ENCODE measurements at regions not wholly inside any gene's neighbourhood (a gene's known extent, or its start where the extent isn't known, plus 50 kb on each side); places are given as distances from the start of the nearest gene placed in this dataset.

GRCh38 chr3:64445944-64446300 lies 220.7 kb upstream of the PRICKLE2 start:
- 93% methylated on average over 3 of the region's 5 CpGs for WGBS (ENCODE audit: insufficient coverage)
- CTCF ChIA-PET: interaction anchor here (0.6 to 1.2 kb wide), 2 partner anchors 18 to 38 kb away, joined by 3 to 5 read pairs; no protein-coding TSS in a partner anchor

GRCh38 chr3:64445109-64445943 lies 220.1 kb upstream of the PRICKLE2 start:
- Histone ChIP-seq H3K4me3 (ENCODE audit: control insufficient read depth in 1 of 7, extremely low read depth in 1 of 7, insufficient read depth in 4 of 7, low read depth in 2 of 7, low read length in 6 of 7) (peak overlapping the region in 4 of 7 experiments; percentile 28 to 49 (median 38)), H3K36me3 (ENCODE audit: control insufficient read depth in 4 of 4, insufficient read depth in 4 of 4, low read length in 3 of 4) (no peaks in the 10 kb centered on the region), H3K27me3 (replicated peaks in 2 of 5; ENCODE audit: control insufficient read depth in 4 of 5, insufficient read depth in 5 of 5, low read length in 4 of 5) (peaks cover 23 to 93% (median 45%) of the 10 kb centered on the region in 5 experiments), H3K9me3 (ENCODE audit: control extremely low read depth in 1 of 5, control insufficient read depth in 4 of 5, insufficient read depth in 2 of 5, low read depth in 1 of 5, low read length in 4 of 5) (no peaks in the 10 kb centered on the region), H3K4me1 (ENCODE audit: control extremely low read depth in 1 of 4, control insufficient read depth in 4 of 4, insufficient read depth in 4 of 4, low read length in 3 of 4) (peaks cover 0 to 7% (median 3%) of the 10 kb centered on the region in 4 experiments), H3K27ac (ENCODE audit: insufficient read depth in 1 of 2, low read depth in 1 of 2, low read length in 2 of 2, poor library complexity in 1 of 2, severe bottlenecking in 2 of 2) (no peak overlapping the region)
- CTCF ChIA-PET: interaction anchor here (0.6 to 1.2 kb wide), 2 partner anchors 19 to 38 kb away, joined by 3 to 5 read pairs; no protein-coding TSS in a partner anchor
- POLR2A ChIA-PET: no interaction called here
- no peak for DNase-seq
- 2% methylated on average over 69 of the region's 79 CpGs for WGBS (ENCODE audit: insufficient coverage)

More at GRCh38 chr3:64445944-64446300, 220.7 kb upstream of the PRICKLE2 start:
- DNase-seq: no peak
- H3K36me3 ChIP-seq (ENCODE audit: control insufficient read depth in 4 of 4, insufficient read depth in 4 of 4, low read length in 3 of 4): no peaks in the 10 kb centered on the region
- H3K27ac ChIP-seq (ENCODE audit: insufficient read depth in 1 of 2, low read depth in 1 of 2, low read length in 2 of 2, poor library complexity in 1 of 2, severe bottlenecking in 2 of 2): no peak overlapping the region
- POLR2A ChIA-PET: no interaction called here
- H3K9me3 ChIP-seq (ENCODE audit: control extremely low read depth in 1 of 5, control insufficient read depth in 4 of 5, insufficient read depth in 2 of 5, low read depth in 1 of 5, low read length in 4 of 5): no peaks in the 10 kb centered on the region
- H3K4me3 ChIP-seq (ENCODE audit: control insufficient read depth in 1 of 7, extremely low read depth in 1 of 7, insufficient read depth in 4 of 7, low read depth in 2 of 7, low read length in 6 of 7): no peak overlapping the region
- peaks cover 25 to 93% (median 42%) of the 10 kb centered on the region in 5 experiments for H3K27me3 ChIP-seq (replicated peaks in 2 of 5; ENCODE audit: control insufficient read depth in 4 of 5, insufficient read depth in 5 of 5, low read length in 4 of 5)
- peaks cover 0 to 7% (median 3%) of the 10 kb centered on the region in 4 experiments for H3K4me1 ChIP-seq (ENCODE audit: control extremely low read depth in 1 of 4, control insufficient read depth in 4 of 4, insufficient read depth in 4 of 4, low read length in 3 of 4)

- CTCF ChIA-PET: interaction anchor here (1.0 to 1.1 kb wide), 2 partner anchors 19 to 21 kb away, joined by 3 read pairs; no protein-coding TSS in a partner anchor
- Histone ChIP-seq H3K27me3 (replicated peaks in 2 of 5; ENCODE audit: control insufficient read depth in 4 of 5, insufficient read depth in 5 of 5, low read length in 4 of 5) (peaks cover 25 to 96% (median 45%) of the 10 kb centered on the region in 5 experiments), H3K4me3 (ENCODE audit: control insufficient read depth in 1 of 7, extremely low read depth in 1 of 7, insufficient read depth in 4 of 7, low read depth in 2 of 7, low read length in 6 of 7) (peak overlapping the region in 3 of 7 experiments; percentile 33 to 49 (median 42)), H3K36me3 (ENCODE audit: control insufficient read depth in 4 of 4, insufficient read depth in 4 of 4, low read length in 3 of 4) (no peaks in the 10 kb centered on the region), H3K4me1 (ENCODE audit: control extremely low read depth in 1 of 4, control insufficient read depth in 4 of 4, insufficient read depth in 4 of 4, low read length in 3 of 4) (peaks cover 0 to 7% (median 3%) of the 10 kb centered on the region in 4 experiments), H3K9me3 (ENCODE audit: control extremely low read depth in 1 of 5, control insufficient read depth in 4 of 5, insufficient read depth in 2 of 5, low read depth in 1 of 5, low read length in 4 of 5) (no peaks in the 10 kb centered on the region), H3K27ac (ENCODE audit: insufficient read depth in 1 of 2, low read depth in 1 of 2, low read length in 2 of 2, poor library complexity in 1 of 2, severe bottlenecking in 2 of 2) (no peak overlapping the region)
- POLR2A ChIA-PET: no interaction called here
- 13% methylated on average over 21 of the region's 29 CpGs for WGBS (ENCODE audit: insufficient coverage)
- DNase-seq: no peak
These were observed 219.3 kb upstream of the PRICKLE2 start for GRCh38 chr3:64444490-64445108.

GRCh38 chr3:64443546-64444381 lies 218.5 kb upstream of the PRICKLE2 start:
- ChIA-PET CTCF (interaction anchor here (1.0 to 1.1 kb wide), 2 partner anchors 20 to 22 kb away, joined by 3 read pairs; no protein-coding TSS in a partner anchor), POLR2A (no interaction called here)
- no peak for DNase-seq
- Histone ChIP-seq H3K4me3 (ENCODE audit: control insufficient read depth in 1 of 7, extremely low read depth in 1 of 7, insufficient read depth in 4 of 7, low read depth in 2 of 7, low read length in 6 of 7) (no peak overlapping the region), H3K4me1 (ENCODE audit: control extremely low read depth in 1 of 4, control insufficient read depth in 4 of 4, insufficient read depth in 4 of 4, low read length in 3 of 4) (peaks cover 0 to 7% (median 3%) of the 10 kb centered on the region in 4 experiments), H3K36me3 (ENCODE audit: control insufficient read depth in 4 of 4, insufficient read depth in 4 of 4, low read length in 3 of 4) (no peaks in the 10 kb centered on the region), H3K9me3 (ENCODE audit: control extremely low read depth in 1 of 5, control insufficient read depth in 4 of 5, insufficient read depth in 2 of 5, low read depth in 1 of 5, low read length in 4 of 5) (no peaks in the 10 kb centered on the region), H3K27ac (ENCODE audit: insufficient read depth in 1 of 2, low read depth in 1 of 2, low read length in 2 of 2, poor library complexity in 1 of 2, severe bottlenecking in 2 of 2) (no peak overlapping the region), H3K27me3 (replicated peaks in 2 of 5; ENCODE audit: control insufficient read depth in 4 of 5, insufficient read depth in 5 of 5, low read length in 4 of 5) (peaks cover 20 to 97% (median 44%) of the 10 kb centered on the region in 5 experiments)
- WGBS (ENCODE audit: insufficient coverage): 64% methylated on average over 8 of the region's 16 CpGs

GRCh38 chr3:64441861-64442260 lies 216.6 kb upstream of the PRICKLE2 start:
- H3K9me3 ChIP-seq (ENCODE audit: control extremely low read depth in 1 of 5, control insufficient read depth in 4 of 5, insufficient read depth in 2 of 5, low read depth in 1 of 5, low read length in 4 of 5): peaks cover 0 to under 1% (median 0%) of the 10 kb centered on the region in 5 experiments
- WGBS (ENCODE audit: insufficient coverage): 30% methylated on average over 6 of the region's 6 CpGs
- no peak overlapping the region for H3K4me3 ChIP-seq (ENCODE audit: control insufficient read depth in 1 of 7, extremely low read depth in 1 of 7, insufficient read depth in 4 of 7, low read depth in 2 of 7, low read length in 6 of 7)
- no peaks in the 10 kb centered on the region for H3K36me3 ChIP-seq (ENCODE audit: control insufficient read depth in 4 of 4, insufficient read depth in 4 of 4, low read length in 3 of 4)
- DNase-seq: no peak
- CTCF ChIA-PET: interaction anchor here (0.6 kb wide), 1 partner anchor 412 kb away, joined by 3 read pairs; no protein-coding TSS in a partner anchor
- peaks cover 20 to 86% (median 41%) of the 10 kb centered on the region in 5 experiments for H3K27me3 ChIP-seq (replicated peaks in 2 of 5; ENCODE audit: control insufficient read depth in 4 of 5, insufficient read depth in 5 of 5, low read length in 4 of 5)
- no peak overlapping the region for H3K27ac ChIP-seq (ENCODE audit: insufficient read depth in 1 of 2, low read depth in 1 of 2, low read length in 2 of 2, poor library complexity in 1 of 2, severe bottlenecking in 2 of 2)
- peaks cover 0 to 7% (median 3%) of the 10 kb centered on the region in 4 experiments for H3K4me1 ChIP-seq (ENCODE audit: control extremely low read depth in 1 of 4, control insufficient read depth in 4 of 4, insufficient read depth in 4 of 4, low read length in 3 of 4)
- POLR2A ChIA-PET: no interaction called here

- 88% methylated on average over 2 of the region's 4 CpGs for WGBS (ENCODE audit: insufficient coverage)
- no peak for DNase-seq
- peaks cover 15 to 72% (median 33%) of the 10 kb centered on the region in 5 experiments for H3K27me3 ChIP-seq (replicated peaks in 2 of 5; ENCODE audit: control insufficient read depth in 4 of 5, insufficient read depth in 5 of 5, low read length in 4 of 5)
These were observed 215.2 kb upstream of the PRICKLE2 start for GRCh38 chr3:64440498-64440897.

More at GRCh38 chr3:64440498-64440897, 215.2 kb upstream of the PRICKLE2 start:
- POLR2A ChIA-PET: no interaction called here
- peaks cover 0 to 7% (median 3%) of the 10 kb centered on the region in 4 experiments for H3K4me1 ChIP-seq (ENCODE audit: control extremely low read depth in 1 of 4, control insufficient read depth in 4 of 4, insufficient read depth in 4 of 4, low read length in 3 of 4)
- H3K27ac ChIP-seq (ENCODE audit: insufficient read depth in 1 of 2, low read depth in 1 of 2, low read length in 2 of 2, poor library complexity in 1 of 2, severe bottlenecking in 2 of 2): no peak overlapping the region
- CTCF ChIA-PET: interaction anchor here (1.0 kb wide), 1 partner anchor 22 kb away, joined by 3 read pairs; no protein-coding TSS in a partner anchor
- H3K36me3 ChIP-seq (ENCODE audit: control insufficient read depth in 4 of 4, insufficient read depth in 4 of 4, low read length in 3 of 4): no peaks in the 10 kb centered on the region
- peaks cover 0 to 9% (median 2%) of the 10 kb centered on the region in 5 experiments for H3K9me3 ChIP-seq (ENCODE audit: control extremely low read depth in 1 of 5, control insufficient read depth in 4 of 5, insufficient read depth in 2 of 5, low read depth in 1 of 5, low read length in 4 of 5)
- H3K4me3 ChIP-seq (ENCODE audit: control insufficient read depth in 1 of 7, extremely low read depth in 1 of 7, insufficient read depth in 4 of 7, low read depth in 2 of 7, low read length in 6 of 7): no peak overlapping the region
